SU-DHL-6 (cell line): ENCODE measurements at regions not wholly inside any gene's neighbourhood (a gene's known extent, or its start where the extent isn't known, plus 50 kb on each side); places are given as distances from the start of the nearest gene placed in this dataset.
"Not testable (repeated sequence)": the region's sequence is repeated elsewhere in the genome, so short reads cannot be mapped to it uniquely, and the experiment has no call there.

Experiments used
- H2AFZ ChIP-seq: fragments of 200-600 bp; sonication (generic); 2 replicates; pipeline ENCODE4 v1.6.1; 2014; ENCODE audit warnings: low read depth, mild to moderate bottlenecking, moderate library complexity, mixed read lengths, antibody characterized with exemption, low read length; ENCODE audit not compliant: severe bottlenecking
- H3F3A ChIP-seq: fragments of 200-600 bp; shearing (Covaris generic); 2 replicates; pipeline ENCODE4 v1.6.0; 2016; ENCODE audit warnings: antibody characterized with exemption, mild to moderate bottlenecking; ENCODE audit not compliant: insufficient read depth
- H3K27ac ChIP-seq: fragments of 200-600 bp; sonication (generic); 2 replicates; pipeline ENCODE4 v1.5.1; 2016; ENCODE audit warnings: low read depth, mild to moderate bottlenecking, low read length, moderate library complexity, mixed read lengths
- H3K27me3 ChIP-seq: fragments of 200-600 bp; sonication (generic), shearing (Covaris generic); 2 replicates; pipeline ENCODE4 v1.6.0; 2014; ENCODE audit warnings: mild to moderate bottlenecking, low read length
- H3K36me3 ChIP-seq: fragments of 200-600 bp; sonication (generic); 2 replicates; pipeline ENCODE4 v1.6.1; 2014; ENCODE audit warnings: mild to moderate bottlenecking, low read length, mixed read lengths
- H3K4me2 ChIP-seq: fragments of 300-600, 200-600 bp; shearing (Covaris generic), sonication (generic); 2 replicates; pipeline ENCODE4 v1.6.0; 2014; ENCODE audit warnings: low read length, low read depth, mild to moderate bottlenecking; ENCODE audit not compliant: poor library complexity, severe bottlenecking
- H3K4me3 ChIP-seq: fragments of 200-600 bp; sonication (generic); 2 replicates; pipeline ENCODE4 v1.5.1; 2014; ENCODE audit warnings: antibody characterized with exemption, low read length, mild to moderate bottlenecking, mixed read lengths; ENCODE audit not compliant: insufficient read depth, poor library complexity, severe bottlenecking
- H3K79me2 ChIP-seq: fragments of 200-600 bp; sonication (generic); 2 replicates; pipeline ENCODE4 v1.6.1; 2014; ENCODE audit warnings: mild to moderate bottlenecking, low read length, moderate library complexity; ENCODE audit not compliant: insufficient read depth
- H3K9ac ChIP-seq: fragments of 200-600 bp; sonication (generic); 2 replicates; pipeline ENCODE4 v1.7.0; 2014; ENCODE audit warnings: mild to moderate bottlenecking, low read length
- H3K9me2 ChIP-seq: fragments of 200-600 bp; sonication (generic); replicated peaks from 2 replicates; pipeline ENCODE4 v1.6.1; 2014; ENCODE audit warnings: low read length; ENCODE audit not compliant: insufficient read depth
- H3K9me3 ChIP-seq: fragments of 200-600 bp; sonication (generic); 2 replicates; pipeline ENCODE4 v1.6.1; 2014; ENCODE audit warnings: low read length, mixed read lengths; ENCODE audit not compliant: insufficient read depth
- H4K20me1 ChIP-seq: fragments of 200-600 bp; sonication (generic); 2 replicates; pipeline ENCODE4 v1.6.1; 2014; ENCODE audit warnings: low read depth, mild to moderate bottlenecking, antibody characterized with exemption, low read length, moderate library complexity, mixed read lengths
- EZH2phosphoT487 ChIP-seq: fragments of 200-600 bp; sonication (generic), shearing (Covaris generic); conservative IDR thresholded peaks from 2 replicates; pipeline ENCODE4 v1.6.1; 2018; ENCODE audit warnings: mild to moderate bottlenecking, antibody characterized with exemption, low read length, moderate library complexity, mixed read lengths
- TF ChIP-seq, protein P1 (sequence below): fragments of 200-600 bp; sonication (generic); IDR thresholded peaks from one replicate; pipeline ENCODE4 v1.5.1; 2017; ENCODE audit warnings: antibody characterized with exemption, mild to moderate bottlenecking, low read length, moderate library complexity; ENCODE audit not compliant: insufficient read depth, poor library complexity, severe bottlenecking

DNA sequence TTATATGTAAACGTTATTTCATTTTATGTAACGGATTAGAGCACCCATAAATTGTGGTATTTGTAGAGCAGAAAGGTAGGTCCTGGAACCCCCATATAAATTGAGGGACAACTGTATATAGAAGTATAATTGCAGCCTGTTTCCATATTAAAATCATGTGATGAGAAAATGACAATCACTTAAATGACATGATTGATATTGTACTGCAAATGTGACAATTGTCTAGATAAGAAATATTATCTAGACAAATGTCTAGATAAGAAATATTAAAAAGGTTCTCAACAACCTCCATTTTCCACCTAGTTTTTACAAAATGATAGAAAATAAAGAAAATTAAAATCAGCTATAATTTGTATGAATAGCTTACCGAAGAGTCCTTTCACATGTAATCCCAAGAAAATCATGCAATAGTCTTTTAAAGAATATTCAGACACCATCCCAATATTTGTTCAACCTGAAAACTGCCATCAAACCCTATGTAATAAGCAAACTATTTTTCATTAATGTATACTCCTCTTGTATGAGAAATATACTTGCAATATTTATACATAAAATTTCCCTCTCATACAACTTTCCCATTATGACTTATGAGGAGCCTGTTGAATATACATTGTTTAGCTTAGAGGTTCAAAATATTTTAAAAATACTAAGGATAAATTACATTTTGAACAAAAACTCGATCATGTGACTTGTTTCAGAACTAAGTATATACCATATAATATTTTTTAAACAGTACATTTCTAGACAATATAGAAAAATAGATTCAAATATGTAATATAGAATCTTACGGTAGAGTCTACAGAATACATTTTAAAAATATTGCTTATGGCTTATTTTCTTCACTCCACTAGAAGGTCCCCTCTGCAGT is 153.2 kb downstream of the CRPPA start:
- Histone ChIP-seq H3K4me2 (no peak overlapping the region), H3K9me3 (no peaks in the 10 kb centered on the region), H4K20me1 (no peaks in the 10 kb centered on the region), H3K79me2 (no peaks in the 10 kb centered on the region), H3K27me3 (no peaks in the 10 kb centered on the region), H3K9me2 (no peaks in the 10 kb centered on the region), H3K4me3 (no peak overlapping the region), H2AFZ (no peak overlapping the region), H3K36me3 (no peaks in the 10 kb centered on the region), H3K27ac (no peak overlapping the region), H3K9ac (no peak overlapping the region), H3F3A (no peaks in the 10 kb centered on the region)
- TF ChIP-seq EZH2phosphoT487 = no peak

- Histone ChIP-seq H3K9ac (no peak overlapping the region), H3K4me2 (no peak overlapping the region)
These were observed 154.5 kb downstream of the CRPPA start for GRCh38 chr7:16266877-16267276.

DNA sequence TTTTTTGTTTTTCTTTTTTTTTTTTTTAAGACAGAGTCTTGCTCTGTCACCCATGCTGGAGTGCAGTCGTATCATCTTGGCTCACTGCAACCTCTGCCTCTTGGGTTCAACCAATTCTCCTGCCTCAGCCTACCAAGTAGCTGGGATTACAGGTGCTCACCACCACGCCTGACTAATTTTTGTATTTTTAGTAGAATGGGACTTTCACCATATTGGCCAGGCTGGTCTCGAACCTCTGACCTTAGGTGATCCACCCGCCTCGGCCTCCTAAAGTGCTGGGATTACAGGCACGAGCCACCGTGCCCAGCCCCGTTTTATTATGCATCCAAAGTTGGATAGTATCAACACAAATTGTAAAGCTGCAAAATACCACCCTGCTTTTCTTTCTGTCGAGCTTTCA is 154.9 kb downstream of the CRPPA start:
- not testable (repeated sequence) for H3K79me2 ChIP-seq, H3K27ac ChIP-seq, H3K9ac ChIP-seq

More at GRCh38 chr7:16266877-16267276, 154.5 kb downstream of the CRPPA start:
- H3K4me3 ChIP-seq = no peak overlapping the region
- H2AFZ ChIP-seq = no peak overlapping the region
- no peak overlapping the region for H3K27ac ChIP-seq
- H3K9me2 ChIP-seq = no peaks in the 10 kb centered on the region
- no peaks in the 10 kb centered on the region for H3K9me3 ChIP-seq
- no peak for TF ChIP-seq EZH2phosphoT487
- TF ChIP-seq, protein P1, sequence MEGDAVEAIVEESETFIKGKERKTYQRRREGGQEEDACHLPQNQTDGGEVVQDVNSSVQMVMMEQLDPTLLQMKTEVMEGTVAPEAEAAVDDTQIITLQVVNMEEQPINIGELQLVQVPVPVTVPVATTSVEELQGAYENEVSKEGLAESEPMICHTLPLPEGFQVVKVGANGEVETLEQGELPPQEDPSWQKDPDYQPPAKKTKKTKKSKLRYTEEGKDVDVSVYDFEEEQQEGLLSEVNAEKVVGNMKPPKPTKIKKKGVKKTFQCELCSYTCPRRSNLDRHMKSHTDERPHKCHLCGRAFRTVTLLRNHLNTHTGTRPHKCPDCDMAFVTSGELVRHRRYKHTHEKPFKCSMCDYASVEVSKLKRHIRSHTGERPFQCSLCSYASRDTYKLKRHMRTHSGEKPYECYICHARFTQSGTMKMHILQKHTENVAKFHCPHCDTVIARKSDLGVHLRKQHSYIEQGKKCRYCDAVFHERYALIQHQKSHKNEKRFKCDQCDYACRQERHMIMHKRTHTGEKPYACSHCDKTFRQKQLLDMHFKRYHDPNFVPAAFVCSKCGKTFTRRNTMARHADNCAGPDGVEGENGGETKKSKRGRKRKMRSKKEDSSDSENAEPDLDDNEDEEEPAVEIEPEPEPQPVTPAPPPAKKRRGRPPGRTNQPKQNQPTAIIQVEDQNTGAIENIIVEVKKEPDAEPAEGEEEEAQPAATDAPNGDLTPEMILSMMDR = no peak
- no peaks in the 10 kb centered on the region for H4K20me1 ChIP-seq
- H3F3A ChIP-seq = no peaks in the 10 kb centered on the region
- H3K79me2 ChIP-seq = no peaks in the 10 kb centered on the region
- H3K27me3 ChIP-seq = no peaks in the 10 kb centered on the region
- H3K36me3 ChIP-seq = no peaks in the 10 kb centered on the region

GRCh38 chr7:16265863-16266458 is 155.4 kb downstream of the CRPPA start:
- Histone ChIP-seq H3F3A (no peaks in the 10 kb centered on the region), H3K9ac (no peak overlapping the region), H4K20me1 (no peaks in the 10 kb centered on the region), H3K4me2 (no peak overlapping the region), H3K79me2 (no peaks in the 10 kb centered on the region), H3K36me3 (no peaks in the 10 kb centered on the region), H2AFZ (no peak overlapping the region), H3K27me3 (no peaks in the 10 kb centered on the region), H3K27ac (no peak overlapping the region), H3K9me2 (no peaks in the 10 kb centered on the region), H3K4me3 (no peak overlapping the region), H3K9me3 (no peaks in the 10 kb centered on the region)
- TF ChIP-seq EZH2phosphoT487 = no peak
- TF ChIP-seq, protein P1 = no peak

More for the DNA sequence above, 154.9 kb downstream of the CRPPA start:
- not testable (repeated sequence) for H3K9me3 ChIP-seq, H3K4me2 ChIP-seq, H2AFZ ChIP-seq, H3K27me3 ChIP-seq, H3K4me3 ChIP-seq, H3F3A ChIP-seq, H4K20me1 ChIP-seq, H3K9me2 ChIP-seq, H3K36me3 ChIP-seq
